ENCODE measurements at regions not wholly inside any gene's neighbourhood (a gene's known extent, or its start where the extent isn't known, plus 50 kb on each side); places are given as distances from the start of the nearest gene placed in this dataset.

DNA sequence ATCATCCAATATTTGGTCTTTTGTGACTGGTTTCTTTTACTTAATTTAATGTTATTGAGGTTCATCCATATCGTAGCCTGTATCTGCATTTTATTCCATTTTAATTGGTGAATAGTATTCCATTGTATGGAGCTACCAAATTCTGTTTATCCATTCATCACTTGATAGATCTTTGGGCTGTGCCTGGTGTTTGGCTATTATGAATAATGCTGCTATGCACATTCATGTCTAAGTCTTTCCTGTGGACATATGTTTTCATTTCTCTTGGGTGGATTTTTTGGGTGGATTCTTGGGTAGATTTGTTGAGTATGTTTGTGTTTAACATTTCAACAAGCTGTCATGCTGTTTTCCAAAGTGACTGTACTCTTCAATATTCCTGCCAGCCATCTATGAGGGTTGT lies 52.5 kb upstream of the NEDD4L start:
- no peak for DNase-seq

DNA sequence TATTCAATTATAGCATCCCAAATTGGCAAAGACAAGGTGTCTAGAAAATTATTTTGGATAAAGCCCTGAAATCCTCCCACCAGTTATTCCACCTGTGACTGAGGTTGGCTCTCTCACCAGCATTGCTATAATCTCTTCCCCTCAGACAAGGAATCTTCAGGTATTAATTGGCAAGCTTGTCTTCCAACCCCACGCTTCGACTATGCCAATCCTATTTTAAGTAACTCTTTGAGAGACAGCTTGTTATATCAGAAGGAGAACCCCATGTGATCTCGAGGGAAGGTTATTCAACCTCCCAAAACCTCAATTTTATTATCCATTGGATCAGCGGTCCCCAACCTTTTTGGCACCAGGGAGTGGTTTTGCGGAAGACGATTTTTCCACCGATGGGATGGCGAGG lies 54.5 kb upstream of the NEDD4L start:
- DNase-seq, result no peak

DNA sequence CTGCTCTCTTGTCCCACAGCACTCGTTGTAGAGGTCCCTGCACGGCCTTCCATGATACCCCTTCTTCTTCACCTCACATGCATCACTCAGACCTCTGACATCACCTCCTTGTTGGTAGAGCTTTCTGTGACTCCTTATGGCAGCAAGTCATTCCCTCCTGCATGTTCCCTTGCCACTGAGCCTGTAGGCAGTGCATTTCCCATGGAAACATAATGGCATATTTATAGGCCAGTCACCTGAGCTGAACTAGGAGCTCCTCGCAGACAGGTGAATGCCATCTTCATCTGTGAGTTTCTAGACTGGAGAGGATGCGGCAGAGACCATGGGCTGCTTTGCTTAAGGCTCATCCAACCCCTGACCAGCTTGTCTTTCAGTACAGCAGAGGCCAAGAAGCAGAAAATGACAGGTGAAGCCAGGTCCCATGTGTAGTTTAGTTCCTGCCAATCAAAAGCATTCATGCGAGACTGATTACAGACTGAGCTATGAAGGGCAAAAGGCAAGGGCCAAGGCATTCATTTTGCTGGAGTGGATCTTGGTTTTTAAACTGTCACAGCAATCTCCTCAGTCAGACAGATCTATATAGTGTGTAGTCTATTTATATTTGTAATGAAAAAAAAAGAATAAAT lies 59.4 kb upstream of the NEDD4L start:
- DNase-seq, result no peak

DNA sequence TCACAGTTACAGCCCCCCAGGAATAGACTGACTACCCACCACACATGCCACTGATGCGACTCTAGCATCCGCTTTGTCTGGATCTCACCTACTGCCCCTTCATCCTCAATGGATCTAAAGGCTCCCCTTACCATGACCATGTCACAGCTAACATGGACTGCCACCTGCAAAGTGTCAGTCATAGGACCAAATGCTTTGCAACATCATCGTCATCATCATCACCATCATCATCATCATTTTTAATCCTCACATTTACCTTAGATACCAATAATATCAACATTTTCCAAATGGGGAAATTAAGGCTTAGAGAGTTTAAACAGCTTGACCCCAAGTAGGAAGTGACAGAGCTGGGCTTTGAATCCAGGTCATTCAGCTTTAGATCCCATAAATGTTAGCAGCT lies 60.1 kb upstream of the NEDD4L start:
- no peak for DNase-seq

DNA sequence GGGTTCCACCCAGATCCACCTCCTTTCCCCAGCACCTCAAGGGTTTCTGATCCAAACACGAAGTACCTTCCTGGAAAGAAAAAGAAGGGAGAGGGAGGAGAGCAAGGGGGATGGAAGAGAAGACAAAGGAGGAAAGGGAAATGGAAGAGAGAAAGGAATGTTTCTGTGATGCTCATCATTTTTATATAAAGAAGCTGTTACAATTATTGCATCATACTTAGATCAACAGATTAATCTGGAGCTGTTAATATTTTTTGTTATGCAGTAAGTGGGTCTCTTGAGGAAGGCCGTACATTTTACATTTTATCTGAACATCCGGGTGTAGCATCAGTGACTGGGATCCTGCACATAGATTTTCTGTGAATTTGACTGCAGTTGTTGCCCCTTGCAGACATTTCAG lies 60.6 kb upstream of the NEDD4L start:
- no peak for DNase-seq

DNA sequence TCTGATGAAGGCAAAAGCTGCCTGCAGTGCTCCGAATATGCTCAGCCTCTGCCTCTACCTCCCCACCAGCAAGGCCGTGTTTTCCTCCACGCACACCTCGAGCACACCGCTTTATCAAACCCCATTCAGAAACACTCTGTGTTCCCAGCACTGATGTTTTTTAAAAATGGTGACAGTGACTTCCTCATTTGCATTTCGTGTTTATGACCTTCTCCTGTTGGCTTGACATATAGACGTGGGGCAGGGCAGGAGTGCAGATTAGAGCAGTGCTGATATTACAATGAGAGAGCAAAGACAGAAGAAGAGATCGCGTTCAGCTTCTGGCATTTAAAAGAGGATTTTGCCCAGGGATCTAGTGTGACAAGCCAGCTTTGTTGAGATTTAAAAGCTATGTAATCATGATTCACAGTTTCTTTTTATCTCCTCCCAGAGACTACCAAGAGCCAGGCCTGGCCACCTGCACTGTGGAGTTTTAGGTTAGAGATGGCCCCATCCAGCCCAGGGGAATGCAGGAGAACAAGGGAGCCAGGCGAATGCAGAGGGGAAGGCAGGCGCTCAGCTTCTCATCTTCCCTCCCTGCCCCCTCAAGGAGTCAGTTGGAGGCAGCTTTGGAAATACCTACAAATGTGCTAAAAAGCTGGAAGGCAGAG lies 61.5 kb upstream of the NEDD4L start:
- DNase-seq, result no peak

DNA sequence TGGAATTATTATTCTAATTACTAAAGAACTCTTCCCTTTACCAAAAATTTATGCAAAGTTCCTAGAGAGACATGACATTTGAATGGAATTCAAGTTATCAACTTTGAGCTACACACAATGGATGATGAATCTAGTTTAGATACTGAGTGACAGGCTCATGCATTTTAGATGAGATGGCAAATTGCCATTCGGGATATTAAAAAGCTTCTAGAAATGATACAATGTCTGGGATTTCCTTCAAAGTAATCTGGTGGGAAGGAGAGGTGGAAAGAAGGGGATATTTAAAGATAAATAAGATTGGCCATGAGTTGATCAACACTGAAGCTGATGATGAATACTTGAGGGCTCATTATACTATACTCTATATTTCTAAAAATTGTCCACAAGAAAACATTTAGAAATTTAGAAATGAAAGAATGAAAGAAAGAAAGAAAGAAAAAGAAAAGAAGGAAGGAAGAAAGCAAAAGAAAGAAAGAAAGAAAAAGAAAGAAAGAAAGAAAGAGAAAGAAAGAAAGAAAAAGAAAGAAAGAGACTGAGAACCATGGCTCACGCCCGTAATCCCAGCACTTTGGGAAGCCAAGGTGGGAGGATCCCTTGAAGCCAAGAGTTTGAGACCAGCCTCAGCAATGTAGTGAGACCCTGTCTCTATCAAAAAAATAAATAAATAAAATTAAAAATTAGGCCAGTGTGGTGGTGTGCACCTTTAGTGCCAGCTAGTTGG lies 62.6 kb upstream of the NEDD4L start:
- DNase-seq, result no peak

DNA sequence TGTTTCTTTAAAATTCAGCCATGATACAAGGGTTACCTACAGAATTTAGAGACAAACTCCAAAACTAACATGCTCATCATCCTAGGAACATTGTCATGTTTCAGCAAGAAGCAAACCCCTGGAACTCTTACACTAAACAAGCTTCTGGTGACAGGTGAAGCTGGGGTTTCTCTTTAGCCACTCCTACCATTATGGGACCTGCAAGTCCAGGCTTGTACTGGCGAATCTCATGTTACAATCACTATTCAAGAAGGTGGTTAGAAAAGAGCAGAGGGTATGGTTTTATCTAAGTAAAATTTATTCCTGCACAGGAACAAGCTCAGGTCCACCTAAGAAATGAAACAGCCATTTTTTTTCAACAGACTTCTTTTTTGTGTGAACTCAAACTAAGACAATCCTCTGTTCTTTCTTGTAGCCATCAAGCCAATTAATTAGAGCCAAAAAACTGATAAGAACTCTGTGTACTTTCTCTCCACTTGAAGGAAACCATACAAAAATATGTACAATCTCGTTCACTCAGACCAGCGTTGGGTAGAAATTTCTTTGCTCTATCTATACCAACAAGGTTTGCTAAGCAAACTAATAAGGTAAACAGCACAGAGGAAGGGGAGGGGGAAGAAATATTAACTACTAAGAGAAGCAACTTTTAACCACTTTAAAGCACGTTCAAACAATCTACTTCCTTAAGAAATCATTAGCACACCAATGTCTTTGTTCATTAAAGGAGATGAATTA lies 63.3 kb upstream of the NEDD4L start:
- DNase-seq, result no peak

DNA sequence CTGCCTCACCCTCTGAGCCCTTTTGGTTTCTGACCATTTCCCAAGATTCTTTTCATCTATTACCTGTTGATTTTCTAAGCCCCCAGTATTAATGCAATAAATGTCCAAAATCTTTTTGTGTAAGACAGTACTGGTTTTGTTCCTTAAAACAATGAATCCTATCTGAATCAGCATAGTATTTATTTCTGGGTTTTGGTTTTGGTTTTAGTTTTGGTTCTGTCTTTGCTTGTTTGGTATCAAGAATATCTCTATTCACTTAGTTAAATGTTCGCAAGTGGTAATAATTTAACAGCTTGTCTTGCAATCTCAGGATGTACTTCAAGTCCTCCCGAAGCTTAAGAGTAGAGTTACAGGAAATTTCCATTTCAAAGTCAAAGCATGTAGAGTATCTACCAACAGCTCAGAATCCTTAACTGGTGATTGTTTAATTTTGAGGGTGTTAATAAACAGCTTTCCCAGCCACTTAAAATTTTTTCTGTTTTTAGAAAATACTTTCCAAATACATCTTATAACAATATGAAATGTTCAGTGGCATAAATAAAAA lies 67.7 kb upstream of the NEDD4L start:
- no peak for DNase-seq

DNA sequence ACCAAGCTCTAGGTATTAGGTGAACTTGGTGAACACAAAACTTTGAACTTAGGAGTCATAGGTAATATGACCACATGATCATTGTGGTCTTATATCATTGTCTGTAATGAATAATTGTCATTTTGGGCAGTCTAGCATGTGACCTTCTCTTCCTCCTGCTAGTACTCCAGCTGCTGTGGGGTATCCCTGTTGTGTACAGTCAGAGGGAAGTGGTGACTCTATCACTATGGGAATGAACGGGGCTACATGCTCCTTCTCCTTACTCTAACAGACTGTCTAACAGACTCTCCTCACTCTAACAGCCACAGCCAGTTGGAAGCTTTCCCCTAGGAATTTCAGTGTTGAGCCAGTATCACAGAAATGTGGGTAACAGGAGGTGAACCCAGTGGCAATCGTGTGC lies 68.2 kb upstream of the NEDD4L start:
- DNase-seq, result no peak

DNA sequence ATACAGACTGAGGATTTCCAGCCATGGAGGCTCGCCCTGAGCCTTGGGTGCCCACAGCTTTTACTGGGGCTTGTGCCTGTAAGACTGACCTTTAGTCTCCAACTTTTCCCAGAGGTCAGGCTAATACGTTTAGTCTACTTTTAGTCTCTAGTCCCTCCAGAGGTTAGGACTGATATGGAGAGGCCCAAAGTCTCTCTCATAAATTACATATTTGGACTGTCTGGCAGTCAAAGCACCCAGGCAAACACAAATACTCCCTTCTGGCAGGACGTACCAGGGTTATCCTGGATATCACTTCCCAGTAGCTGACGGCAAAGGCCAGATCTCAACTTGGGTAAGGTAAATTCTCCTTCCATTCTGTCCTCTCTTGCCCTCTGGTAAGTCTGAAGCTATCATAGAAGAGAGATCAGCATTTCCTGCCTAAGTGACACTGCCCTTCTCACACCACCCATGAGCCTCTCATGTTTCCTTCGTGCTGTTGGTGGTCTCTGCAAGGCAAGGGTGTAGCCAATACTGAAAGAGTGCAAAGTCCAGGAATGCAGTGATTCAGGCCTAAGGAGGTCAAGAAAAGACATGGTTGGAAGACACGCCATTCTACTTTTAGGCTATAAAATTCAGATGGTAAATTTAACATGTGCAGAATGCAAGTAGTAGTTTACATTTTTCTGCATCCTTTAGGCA lies 69.3 kb upstream of the NEDD4L start:
- DNase-seq, result no peak

DNA sequence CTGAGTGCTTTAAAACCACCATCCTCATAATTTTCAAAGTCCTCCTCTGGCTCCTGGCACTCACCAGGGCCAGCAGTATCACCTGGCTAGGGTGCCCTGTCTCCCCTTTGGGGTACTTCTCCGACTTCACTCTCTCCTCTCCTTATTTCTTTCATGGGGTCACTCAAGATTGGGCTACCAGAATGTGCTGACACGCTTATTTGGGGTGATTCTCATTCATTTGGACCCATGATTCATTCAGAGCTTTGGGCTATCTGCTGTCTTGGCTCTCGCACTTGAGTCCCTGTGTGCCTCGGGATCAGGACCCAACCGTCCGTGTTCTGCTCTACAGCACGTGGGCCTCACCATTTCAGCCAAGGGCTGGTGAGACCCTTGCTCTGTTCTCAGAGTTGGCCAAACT lies 70.1 kb upstream of the NEDD4L start:
- no peak for DNase-seq

DNA sequence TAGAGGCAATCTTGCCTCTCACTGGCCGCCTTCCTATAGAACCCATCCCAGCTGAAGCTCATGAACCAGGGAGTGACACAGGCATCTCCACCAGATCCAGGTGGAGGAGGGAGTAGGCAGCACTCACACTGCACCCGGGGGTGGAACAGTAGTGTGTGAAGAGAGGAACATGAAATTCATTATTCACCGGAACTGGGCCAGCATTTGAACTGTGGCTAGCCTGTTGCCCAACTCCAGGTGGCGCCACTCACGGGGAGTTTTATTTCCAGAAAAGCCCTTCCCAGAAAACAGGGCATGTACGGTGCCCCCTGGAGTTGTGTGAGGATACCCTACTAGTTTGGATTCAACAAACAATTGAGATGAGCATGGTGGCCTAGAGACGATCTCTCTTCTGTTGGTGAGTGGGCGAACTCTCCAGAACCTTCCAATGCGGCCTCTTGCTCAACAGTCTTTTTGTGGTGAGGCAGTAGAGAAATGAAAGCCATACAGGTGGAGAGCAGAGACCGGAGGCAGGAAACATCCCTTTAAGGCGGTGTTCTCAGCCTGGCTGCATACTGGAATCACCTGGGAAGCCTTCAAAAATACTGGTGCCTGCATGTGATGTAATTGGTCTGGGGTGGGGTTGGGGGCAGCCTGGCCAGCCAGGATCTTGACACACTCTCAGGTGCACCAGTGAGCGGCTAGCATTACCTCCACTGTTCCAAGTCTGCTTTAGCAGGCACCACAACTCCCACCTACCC lies 73.5 kb upstream of the NEDD4L start:
- no peak for DNase-seq

DNA sequence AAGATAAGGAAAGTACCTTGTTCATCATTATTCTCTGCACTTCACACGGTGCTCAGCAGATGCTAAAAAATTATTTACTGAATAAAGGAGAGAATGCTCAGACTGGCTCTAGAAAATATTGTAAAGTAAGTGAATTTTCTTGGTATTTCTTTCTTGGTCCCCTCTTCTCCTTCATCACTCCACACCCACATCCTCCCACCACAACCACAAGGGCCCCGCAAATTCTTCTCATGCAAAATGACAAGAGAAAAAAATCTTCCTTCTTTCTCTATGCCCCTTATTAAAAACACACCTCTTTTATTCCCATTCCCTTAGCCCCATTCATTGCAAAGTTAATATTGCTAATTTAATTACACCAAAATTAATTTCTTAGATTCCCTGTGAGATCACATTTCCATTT lies 74.2 kb upstream of the NEDD4L start:
- DNase-seq, result no peak

DNA sequence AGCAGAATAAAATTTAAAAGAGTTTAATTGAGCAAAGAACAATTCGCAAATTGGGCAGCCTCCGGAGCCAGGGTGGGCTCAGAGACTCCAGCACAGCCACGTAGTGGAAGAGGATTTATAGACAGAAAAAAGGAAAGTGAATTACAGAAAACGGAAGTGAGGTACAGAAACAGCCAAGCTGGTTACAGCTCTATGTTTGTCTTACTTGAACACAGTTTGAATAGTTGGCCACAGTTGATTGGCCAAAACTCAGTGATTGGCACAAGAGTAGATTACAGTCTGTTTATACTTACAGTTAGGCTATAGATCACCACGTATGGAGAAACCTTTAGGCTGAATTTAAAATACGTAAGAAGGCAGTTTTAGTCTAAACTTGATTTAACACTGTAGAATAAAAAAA lies 78.8 kb upstream of the NEDD4L start:
- no peak for DNase-seq

DNA sequence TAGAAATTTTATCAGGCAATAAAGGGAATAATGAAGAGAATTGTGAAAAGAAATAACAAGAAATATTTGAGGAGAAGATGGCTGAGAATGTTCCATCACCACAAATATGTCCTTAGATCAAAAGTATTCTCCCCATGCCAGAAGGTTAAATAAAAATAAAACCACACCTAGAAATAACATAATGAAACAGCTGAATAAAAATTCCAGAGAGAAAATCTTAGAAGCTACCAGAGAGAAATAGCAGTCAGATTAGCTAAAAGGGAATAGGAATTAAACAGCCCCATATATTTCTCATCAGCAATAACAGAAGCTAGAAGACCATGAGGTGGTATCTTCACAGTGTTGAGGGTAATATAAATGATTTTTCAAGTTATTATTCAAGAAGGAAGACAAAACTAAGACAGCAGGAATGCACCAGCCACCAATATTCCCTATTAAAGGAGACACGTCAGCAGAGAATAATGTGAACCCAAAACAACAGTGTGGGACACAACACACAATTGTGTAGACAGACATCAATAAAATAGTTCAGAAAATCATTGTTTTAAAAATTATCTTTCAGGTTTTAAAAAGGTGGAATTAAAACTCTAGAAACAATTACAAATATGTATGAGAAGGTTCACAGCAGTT lies 82.0 kb upstream of the NEDD4L start:
- DNase-seq, result no peak

DNA sequence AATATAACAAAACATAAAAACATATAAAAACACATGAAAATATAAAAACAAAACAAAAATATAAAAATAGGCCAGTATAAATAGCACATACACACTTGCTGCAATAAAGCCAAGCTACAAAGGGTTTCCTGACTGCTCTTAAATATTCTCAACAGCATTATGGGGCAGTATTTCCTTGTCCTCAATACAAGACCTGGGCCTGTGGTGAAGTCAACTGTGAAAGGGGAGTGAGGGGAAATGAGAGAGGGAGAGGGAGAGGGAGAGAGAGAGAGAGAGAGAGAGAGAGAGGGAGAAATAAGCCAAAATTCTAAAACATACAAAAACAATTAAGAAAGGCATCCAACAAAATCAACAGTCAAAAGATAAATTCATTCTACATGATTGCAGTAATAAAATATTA lies 82.6 kb upstream of the NEDD4L start:
- DNase-seq, result no peak

DNA sequence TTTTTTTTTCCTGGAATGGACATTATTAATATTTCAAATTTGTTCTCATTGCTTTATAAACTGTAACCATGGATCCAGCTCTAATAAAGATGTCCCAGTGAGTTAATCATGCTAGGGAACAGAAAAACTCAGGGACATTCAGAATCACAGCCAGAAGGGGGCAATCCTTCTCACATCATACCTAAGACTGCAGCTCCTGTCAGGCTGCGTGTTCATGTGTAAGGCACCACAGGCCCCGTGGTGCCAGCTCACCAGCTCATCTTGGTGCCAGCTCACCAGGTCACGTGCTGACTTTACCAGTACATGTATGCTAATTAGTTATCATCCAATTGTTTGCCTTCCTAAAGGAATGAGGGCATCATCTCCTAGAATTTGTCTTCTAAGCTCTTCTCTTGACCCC lies 84.7 kb upstream of the NEDD4L start:
- DNase-seq, result no peak

DNA sequence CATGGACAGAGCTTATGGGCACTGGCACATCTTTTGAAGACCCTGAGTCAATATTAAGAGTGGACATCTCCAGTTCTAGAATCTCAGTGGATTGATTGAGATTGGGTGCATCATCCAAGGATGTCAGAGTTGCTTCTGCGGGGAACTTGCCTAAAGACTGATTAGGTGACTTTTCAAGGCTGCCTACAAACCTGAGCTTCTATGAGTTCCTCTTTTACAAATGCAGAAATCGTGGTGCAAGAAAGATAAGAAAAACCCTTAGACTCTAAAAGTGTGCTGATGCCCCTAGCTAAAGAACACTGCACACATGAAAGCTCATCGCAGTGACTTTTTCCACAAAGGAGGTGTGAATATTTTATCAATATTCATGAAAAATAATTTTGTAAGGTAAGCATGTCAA lies 86.8 kb upstream of the NEDD4L start:
- DNase-seq, result no peak

DNA sequence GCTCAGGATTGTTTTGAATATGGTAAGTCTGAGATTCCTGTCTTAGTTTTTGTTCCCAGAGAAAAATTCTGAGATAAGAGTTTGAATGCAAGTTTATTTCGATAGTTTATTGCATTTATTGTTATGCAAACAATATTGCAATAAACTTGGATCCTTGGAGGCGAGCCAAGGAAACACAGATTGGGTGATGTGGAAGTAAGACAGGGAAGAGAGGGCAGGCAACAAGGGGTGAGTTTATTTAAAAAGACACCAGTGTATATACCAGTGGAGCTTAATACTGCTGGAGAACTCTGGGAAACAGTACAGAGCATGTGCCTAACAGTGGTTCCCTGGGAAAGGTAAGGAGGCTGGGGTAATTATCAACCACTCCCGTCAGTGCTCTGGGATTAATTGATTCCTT lies 87.5 kb upstream of the NEDD4L start:
- no peak for DNase-seq

DNA sequence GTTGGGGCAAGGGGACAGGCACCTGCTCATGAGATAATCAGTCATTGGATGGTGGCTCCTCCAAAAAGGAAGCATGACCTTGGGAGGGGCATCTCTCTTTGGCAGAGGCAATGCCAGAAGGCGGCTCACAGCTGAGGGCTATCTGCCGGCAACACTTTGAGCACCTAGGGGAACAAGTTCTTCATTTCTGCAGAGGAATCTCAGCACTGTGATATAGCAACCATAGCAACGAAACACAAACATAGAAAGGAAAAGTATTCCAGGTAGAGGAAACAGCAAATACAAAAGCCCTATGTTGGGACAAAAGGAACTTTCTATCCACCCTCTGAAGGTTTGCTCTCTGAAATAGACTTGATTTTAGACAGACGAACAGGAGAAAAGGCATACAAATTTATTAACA lies 89.1 kb upstream of the NEDD4L start:
- no peak for DNase-seq

DNA sequence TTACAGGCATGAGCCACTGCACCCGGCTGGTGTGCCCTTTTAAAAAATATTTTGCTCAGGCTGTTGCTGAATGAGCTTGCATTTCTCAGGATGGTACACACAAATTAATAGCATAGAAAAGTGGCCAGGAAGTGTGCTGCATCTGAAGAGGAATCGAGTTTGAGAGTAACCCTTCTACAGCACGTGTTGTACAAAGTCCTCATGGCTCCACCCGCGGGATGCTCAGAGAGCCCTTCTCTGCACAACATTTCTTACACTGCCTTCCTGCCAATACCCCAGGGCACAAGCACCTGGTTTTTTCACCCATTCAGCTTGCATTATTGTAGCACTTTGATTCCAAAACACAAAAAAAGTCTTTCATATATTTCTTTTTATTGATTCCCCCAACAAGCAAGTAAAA lies 90.1 kb upstream of the NEDD4L start:
- no peak for DNase-seq
